Astrocyte (in vitro differentiated cells and primary cell): ENCODE measurements at regions not wholly inside any gene's neighbourhood (a gene's known extent, or its start where the extent isn't known, plus 50 kb on each side); places are given as distances from the start of the nearest gene placed in this dataset.

ENCODE experiments used
- EZH2 ChIP-seq: IDR thresholded peaks from 2 replicates; pipeline ENCODE4 v1.6.1; 2012; ENCODE audit warnings: mild to moderate bottlenecking, low read length, inconsistent platforms; ENCODE audit not compliant: insufficient read depth
- TF ChIP-seq, protein P1 (sequence below): IDR thresholded peaks from 2 replicates; pipeline ENCODE4 v1.5.1; 2011; ENCODE audit warnings: low read depth, mild to moderate bottlenecking, inconsistent platforms, low read length, moderate library complexity; ENCODE audit not compliant: insufficient read depth

DNA sequence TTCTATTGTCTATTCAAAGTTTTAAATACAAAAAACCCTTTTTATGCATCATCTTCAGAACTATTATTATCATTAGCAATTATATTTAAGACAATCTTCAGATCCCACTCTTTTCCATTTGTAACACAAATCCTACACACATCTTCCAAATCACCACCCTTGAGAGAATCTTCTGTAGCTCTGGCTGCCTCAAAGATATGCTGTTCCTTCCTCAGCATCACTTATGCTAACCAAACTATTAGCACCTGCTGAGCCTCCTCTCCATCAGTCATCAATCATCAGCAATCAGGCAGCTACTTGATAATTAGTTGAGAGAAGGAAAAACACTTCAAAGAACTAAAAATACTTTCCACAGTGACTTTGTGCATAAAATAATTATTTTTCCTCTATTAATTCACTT is 1082.2 kb downstream of the C4orf33 start:
- no peak for TF ChIP-seq EZH2
- TF ChIP-seq, protein P1, sequence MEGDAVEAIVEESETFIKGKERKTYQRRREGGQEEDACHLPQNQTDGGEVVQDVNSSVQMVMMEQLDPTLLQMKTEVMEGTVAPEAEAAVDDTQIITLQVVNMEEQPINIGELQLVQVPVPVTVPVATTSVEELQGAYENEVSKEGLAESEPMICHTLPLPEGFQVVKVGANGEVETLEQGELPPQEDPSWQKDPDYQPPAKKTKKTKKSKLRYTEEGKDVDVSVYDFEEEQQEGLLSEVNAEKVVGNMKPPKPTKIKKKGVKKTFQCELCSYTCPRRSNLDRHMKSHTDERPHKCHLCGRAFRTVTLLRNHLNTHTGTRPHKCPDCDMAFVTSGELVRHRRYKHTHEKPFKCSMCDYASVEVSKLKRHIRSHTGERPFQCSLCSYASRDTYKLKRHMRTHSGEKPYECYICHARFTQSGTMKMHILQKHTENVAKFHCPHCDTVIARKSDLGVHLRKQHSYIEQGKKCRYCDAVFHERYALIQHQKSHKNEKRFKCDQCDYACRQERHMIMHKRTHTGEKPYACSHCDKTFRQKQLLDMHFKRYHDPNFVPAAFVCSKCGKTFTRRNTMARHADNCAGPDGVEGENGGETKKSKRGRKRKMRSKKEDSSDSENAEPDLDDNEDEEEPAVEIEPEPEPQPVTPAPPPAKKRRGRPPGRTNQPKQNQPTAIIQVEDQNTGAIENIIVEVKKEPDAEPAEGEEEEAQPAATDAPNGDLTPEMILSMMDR: no peak
